Vagina (tissue), 2 donors: ENCODE measurements at regions not wholly inside any gene's neighbourhood (a gene's known extent, or its start where the extent isn't known, plus 50 kb on each side); places are given as distances from the start of the nearest gene placed in this dataset.
"Not testable (repeated sequence)": the region's sequence is repeated elsewhere in the genome, so short reads cannot be mapped to it uniquely, and the experiment has no call there.

ENCODE experiments used
- POLR2A ChIP-seq, 2 donors: fragments of 450-650 bp; IDR thresholded peaks; one replicate each; pipeline ENCODE4 v1.6.1; 2017; ENCODE audit warnings: antibody characterized with exemption in 2 of 2, mild to moderate bottlenecking in 2 of 2, moderate library complexity in 2 of 2
- POLR2AphosphoS5 ChIP-seq, 2 donors: sonication (generic); formaldehyde crosslinking; IDR thresholded peaks; one replicate each; pipeline ENCODE4 v1.9.0; 2017; ENCODE audit warnings: antibody characterized with exemption in 2 of 2, mild to moderate bottlenecking in 2 of 2, low read depth in 1 of 2; ENCODE audit not compliant: insufficient read depth in 1 of 2
- TF ChIP-seq, protein P1 (sequence below), 3 experiments: fragments of 450-650 bp in 2 of 3; fragments of 200-600 bp in 1 of 3; sonication (generic) in 1 of 3; IDR thresholded peaks; one replicate each; pipeline ENCODE4 v1.5.1; 2017 to 2019; ENCODE audit warnings: antibody characterized with exemption in 3 of 3, mild to moderate bottlenecking in 2 of 3, moderate library complexity in 2 of 3

DNA sequence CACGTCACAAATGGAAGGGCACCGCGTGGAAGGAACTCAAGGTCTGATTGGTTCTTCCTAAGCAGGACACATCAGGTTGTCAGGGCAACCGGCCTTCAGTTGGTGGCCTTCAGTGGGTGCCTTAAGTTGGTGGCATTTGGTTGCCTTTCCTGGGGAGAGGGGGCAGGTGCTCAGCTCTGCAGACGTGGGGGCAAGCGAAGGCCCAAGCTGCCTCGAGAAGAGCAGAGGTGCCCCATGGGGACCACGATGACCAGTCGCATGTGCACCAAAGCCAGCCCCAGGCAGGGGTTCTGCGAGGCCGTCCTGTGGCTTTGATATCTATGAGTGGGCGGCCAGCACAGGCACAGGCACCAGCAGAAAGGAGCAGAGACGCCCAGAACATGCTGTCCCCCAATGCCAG lies 1742.8 kb upstream of the DEFB115 start:
- TF ChIP-seq, protein P1, sequence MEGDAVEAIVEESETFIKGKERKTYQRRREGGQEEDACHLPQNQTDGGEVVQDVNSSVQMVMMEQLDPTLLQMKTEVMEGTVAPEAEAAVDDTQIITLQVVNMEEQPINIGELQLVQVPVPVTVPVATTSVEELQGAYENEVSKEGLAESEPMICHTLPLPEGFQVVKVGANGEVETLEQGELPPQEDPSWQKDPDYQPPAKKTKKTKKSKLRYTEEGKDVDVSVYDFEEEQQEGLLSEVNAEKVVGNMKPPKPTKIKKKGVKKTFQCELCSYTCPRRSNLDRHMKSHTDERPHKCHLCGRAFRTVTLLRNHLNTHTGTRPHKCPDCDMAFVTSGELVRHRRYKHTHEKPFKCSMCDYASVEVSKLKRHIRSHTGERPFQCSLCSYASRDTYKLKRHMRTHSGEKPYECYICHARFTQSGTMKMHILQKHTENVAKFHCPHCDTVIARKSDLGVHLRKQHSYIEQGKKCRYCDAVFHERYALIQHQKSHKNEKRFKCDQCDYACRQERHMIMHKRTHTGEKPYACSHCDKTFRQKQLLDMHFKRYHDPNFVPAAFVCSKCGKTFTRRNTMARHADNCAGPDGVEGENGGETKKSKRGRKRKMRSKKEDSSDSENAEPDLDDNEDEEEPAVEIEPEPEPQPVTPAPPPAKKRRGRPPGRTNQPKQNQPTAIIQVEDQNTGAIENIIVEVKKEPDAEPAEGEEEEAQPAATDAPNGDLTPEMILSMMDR (IDR thresholded peaks at IDR 0.05), result not testable (repeated sequence)
- TF ChIP-seq POLR2A (IDR thresholded peaks at IDR 0.05); POLR2AphosphoS5 (IDR thresholded peaks at IDR 0.05; ENCODE audit: insufficient read depth in 1 of 2, low read depth in 1 of 2): not testable (repeated sequence)
